HG03469 (cell line): ENCODE measurements at regions not wholly inside any gene's neighbourhood (a gene's known extent, or its start where the extent isn't known, plus 50 kb on each side); places are given as distances from the start of the nearest gene placed in this dataset.

Experiments
- ATAC-seq: cut with Tn5 transposase; IDR thresholded peaks from one replicate; pipeline ENCODE4 v1.9.1; 2021; ENCODE audit warnings: mild to moderate bottlenecking, moderate library complexity, moderate number of reproducible peaks; ENCODE audit not compliant: unreplicated experiment

DNA sequence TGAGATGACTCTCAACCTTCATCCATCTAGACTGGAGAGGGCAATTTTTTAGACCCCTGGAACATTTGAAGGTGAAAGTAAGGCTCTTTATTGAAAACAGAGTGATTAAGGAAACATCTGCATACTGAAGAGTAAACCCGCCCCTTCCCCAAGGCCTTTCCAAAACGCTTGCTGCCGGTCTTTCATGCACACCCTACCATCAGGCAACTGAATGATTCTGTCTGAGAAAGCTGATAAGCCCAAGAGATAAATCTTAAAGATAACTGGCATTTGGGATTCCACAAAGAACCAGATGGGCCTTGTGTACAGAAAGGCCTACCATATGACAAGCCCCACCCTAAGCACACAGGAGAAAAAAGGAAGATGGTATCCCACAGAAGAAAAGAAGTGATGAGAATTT is 54.4 kb upstream of the PIK3R1 start:
- ATAC-seq = no peak

DNA sequence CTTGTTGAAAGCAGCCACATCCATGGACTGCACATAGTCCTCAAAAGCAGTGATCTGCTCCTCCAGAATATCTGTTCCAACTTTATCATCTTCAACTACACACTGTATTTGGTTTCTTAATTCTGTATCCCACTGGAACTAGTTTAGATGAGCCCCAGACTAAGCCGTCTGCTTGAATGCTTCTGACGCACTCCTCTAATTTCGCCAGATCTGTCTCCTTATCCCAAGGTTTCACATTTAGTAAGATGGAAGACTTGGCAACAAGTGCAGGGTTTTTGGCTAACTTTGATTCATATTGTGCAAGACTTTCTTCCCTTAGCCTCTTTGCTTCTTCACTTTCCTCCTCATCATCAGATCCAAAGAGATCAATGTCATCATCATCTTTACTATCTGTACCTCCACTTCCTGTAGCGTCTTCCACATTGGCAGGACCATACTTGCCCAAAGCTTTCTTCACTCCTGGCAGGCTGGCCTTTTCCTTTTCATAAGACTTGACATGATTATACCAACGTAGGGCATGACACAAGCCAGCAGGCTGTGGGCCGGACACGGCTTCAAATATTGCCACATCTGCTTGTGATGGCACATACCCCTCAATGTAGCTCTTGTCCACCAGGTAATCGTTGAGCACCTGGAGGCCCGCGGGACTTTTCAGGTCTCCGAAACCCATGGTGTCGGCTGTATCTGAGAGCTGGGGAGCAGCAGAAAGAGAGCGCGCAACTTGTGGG is 56.2 kb upstream of the PIK3R1 start:
- ATAC-seq = no peak

DNA sequence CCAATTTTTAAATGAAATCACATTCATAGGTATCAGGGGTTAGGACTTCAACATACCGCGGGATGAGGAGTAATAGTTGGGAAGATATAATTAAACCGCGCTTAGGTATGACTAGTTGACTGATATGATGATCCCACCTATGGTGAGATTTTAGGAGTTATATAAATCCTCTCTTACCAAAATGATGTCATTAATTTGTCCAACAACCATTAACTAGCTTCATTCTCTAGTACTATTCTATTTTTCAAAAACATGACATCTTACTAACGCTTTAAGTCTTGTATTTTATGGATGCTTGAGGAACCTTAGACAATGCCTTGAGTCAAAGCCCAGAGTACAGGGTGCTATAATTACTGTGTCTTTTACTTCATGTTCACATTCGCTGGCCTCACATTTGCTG is 59.6 kb upstream of the PIK3R1 start:
- ATAC-seq = no peak

DNA sequence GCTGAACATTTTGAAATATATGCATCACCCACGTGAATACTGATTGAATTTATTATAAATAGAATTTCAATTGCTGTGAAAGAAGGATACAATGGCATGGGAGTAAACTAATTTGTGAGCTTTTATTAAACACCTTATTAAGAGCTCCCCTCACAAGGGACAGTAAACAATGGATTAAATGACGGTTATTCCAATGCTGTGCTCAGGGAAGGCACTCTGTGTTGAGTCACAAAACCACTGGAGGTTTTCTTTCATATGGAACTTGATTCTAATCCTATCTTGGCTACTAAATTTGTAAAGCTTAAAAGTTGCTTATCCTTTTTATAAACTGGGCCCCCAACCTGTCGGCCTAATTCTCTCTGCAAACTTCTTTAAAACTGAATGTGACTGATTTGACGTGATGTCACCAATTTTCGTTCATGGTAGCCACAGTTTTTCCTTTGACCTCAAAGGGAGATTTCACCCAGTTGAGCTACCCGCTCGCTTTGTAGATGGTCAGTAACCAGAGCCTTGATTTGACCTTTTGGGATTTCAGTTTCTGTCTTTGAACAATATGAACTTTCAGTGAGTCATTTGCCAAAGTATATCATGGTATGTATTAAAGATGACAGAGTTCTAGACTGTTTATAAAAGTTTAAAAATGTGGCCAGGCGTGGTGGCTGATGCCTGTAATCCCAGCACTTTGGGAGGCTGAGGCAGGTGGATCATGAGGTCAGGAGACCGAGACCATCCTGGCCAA is 61.3 kb upstream of the PIK3R1 start:
- ATAC-seq = no peak

DNA sequence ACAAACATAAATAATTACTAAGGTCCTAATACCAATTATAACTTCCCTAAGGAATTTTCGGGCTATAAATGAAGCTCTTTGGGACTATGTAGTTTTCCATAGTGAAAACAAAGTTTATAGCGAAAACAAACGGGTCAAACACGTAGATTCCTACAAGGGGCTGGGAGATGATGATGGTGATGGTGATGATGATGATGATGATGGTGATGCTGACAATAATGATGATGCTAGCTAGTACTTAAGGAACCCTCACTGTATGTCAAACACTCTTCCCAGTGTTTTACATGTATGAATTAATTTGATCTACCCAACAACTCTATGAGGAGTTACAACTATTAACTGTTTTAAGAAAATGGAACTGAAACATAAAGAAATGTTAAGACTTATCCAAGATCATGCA is 63.7 kb upstream of the PIK3R1 start:
- no peak for ATAC-seq

DNA sequence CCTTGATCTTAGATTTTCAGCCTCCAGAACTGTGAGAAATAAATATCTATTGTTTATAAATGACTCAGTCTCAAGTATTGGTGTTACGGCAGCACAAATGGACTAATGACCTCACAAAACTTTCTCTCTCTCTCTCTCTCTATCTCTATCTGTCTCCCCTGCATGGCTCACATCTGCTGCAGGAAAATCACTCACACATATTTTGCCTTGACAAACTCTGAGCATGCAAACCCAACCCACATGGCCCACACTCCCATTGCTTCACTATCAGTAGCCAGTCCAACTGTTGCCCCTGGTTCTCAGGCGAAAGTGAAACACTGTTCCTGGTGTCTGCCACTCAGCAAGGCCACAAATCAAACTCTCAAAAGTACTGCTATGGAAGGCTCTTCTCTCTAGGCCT is 66.4 kb upstream of the PIK3R1 start:
- no peak for ATAC-seq

DNA sequence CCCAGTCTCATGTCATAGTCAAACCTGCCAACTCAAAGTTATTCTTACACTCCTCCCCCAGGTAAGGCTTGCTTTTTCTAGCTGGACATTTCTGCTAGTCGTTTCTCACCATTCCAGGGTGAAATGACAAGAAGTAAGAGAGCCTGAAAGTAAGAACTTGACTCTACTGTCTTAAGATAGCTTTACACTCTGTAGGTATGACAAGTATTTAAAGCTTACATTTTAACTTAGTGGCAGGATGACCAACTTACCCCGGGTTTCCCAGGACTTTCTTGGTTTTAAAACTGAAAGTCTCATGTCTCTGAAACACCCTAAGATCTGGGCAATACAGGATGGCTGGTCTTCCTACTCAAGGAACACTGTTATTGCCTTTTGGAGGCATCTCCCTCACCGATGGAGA is 67.5 kb upstream of the PIK3R1 start:
- ATAC-seq = no peak

DNA sequence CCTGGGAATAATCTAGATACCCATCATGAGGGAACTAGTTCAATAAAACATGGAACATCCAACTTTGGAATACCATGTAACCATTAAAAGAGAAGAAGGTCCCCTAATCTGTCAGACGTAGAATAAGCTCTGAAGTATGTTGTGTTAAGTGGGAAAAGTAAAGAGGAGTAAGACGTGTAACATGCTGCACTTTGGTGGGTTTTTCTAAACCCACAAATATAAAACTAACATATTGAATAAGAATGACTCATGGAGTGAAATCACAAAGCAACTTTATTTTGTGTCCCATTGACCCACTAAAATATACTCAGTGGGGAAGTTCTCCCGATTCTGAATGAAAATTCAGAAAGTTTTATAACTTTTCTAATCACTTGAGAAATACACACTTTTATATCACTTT is 67.9 kb upstream of the PIK3R1 start:
- ATAC-seq = no peak

DNA sequence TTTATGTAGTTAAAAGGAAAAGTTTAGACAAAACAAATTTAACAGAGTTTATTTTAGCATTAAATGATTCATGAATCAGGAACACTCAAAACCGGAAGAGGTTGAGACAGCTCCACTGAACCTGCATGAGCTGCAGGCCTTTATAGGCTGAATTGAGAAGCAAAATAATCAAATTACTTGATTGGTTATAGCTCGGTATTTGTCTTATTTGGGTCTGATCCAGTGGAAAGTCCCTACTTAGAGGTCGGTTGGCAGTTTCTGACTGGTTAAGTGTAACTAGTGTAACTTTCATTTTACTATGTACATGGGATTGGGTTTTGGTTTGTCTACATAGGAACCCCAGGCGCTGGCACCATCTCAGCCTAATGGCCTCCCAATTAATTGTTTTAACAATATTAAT is 74.1 kb upstream of the PIK3R1 start:
- peak; percentile 45 for ATAC-seq

DNA sequence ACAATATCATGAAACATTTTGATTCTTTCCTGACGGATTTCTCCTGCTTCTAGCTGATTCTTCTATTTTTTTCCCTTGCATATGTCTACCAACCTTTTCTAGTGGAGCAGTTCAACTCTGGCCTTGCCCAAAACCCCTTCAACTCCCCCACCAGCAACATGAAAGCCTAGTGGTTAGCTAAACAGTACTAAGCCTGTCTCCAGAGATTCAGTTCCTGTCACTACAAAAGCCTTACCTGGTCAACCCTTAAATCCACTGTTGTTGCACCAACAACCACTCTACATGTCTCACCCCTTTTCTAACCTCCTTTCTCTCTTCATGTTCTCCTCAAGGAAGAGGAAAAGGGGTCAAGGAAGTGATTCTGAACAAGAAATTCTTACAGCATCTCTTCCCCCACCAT is 74.8 kb upstream of the PIK3R1 start:
- ATAC-seq = peak; percentile 35

DNA sequence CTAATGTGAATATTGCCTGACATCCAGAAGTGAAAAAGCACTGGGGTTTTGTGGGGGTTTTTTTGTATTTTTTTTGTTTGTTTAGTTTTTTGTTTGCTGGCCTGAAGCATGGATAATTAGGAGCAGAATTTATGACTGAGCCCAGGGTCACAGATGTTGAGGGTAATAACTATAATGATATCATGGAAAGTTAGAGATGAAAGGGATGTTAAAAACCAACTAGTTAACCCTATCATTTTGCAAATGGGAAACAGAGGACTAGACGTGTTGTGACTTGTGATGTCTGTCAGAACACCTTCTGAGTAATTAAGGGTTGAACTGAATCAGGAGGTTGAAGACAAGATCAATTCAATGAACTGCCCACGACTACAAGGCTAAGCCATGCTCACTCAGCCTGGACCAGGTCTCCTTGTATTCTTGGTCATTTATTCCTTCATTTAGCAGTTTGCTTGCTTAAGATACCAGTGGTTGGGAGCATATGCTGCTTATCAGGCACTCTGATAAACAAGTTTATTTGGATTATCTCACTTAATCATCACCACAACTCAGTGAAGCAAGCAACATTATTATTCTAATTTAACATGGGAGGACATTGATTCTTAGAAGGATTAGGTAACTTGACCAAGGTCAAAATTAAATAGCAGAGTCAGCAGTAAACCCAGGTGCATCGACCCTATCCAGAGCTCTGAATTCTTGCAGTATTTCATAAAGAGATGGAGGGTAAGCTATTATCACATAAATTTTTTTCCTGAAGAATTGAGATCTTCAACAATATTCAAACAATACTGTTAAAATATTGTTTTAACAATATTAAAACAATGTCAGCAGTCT is 75.7 kb upstream of the PIK3R1 start:
- ATAC-seq = no peak

DNA sequence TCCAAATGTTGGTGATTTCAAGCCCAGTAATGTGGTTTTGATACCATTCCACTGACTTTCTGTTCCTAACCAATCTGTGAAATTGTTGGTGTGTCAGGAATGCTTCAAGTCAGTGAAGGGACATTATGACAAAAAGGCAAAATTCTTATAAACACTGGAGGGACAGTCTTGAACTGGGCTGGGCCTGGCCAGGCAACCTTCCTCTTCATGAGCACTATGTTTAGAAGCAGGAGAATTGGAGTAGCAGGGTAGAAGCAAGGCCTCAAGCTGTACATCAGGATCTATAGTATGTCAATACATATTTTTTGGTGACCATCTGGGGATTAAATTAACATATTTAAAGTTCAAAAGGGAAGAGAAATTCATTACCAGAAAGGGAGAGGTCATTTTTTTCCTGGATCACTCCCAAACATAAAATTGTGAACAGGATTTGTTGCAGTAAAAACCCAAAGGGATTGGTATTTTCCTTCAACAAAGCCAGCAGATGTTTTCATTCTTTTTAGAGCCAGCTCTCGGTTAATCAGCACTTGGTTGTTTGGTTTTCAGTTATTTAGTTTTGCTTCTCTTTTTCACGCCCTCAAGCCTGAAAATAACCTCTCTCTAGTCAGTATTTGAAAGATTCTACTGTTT is 77.9 kb upstream of the PIK3R1 start:
- no peak for ATAC-seq

DNA sequence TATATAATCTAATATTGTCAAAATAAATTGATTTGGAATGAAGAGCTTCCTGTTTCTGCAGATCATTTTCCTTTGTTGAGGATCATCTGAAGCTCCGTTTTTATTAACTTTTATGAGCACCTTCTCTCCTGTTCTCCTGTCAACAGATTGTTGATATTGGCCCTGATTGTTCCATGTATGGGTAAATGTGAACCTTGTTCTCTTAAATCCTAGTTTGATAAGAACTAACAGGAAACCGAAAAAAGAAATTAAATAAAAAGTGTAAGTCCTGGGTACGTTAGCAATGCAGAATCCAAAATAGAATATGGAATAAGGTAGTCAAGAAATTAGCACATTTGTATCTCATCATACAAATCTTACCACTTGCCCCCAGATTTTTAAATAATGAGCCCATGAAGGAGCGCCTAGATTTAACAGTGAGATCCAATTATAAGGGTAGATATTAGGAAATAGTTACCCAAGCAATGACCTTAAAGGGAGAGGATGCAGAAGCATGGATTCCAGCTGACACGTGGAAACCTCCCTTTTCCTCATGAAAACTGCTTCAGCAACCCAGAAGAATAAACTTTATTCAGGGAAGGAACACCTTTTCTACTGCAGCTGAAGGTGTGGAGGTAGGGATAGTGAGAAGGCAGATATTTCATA is 80.8 kb upstream of the PIK3R1 start:
- no peak for ATAC-seq

DNA sequence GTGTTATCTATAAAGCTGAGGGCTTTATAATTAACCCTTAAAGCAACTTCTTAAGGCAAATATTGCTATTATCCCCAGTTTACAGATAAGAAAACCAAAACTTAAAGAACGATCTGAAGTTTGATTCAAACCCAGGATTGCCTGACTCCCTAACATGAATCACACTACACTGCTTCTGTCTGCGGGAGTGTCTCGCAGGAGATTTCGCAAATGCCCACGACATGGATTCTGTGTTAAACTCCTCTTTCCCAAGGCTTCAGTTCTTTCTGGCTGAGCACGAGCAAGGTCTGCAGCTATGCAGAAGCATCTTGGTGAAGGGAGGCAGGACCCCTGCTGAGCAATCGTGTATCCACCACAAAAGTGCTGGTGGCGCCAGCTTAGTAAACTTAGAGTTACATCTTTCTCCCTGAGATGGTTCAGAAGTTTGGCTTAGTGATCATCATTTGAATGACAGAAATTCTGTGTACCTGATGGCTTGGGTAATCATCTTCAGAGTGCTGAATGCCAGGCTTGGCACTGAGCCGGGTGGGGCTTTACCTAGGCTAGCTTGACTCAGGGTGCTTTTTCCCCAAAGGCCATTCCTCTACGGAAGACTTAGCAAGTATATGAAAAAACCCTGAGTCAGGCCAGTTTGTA is 81.4 kb upstream of the PIK3R1 start:
- no peak for ATAC-seq

DNA sequence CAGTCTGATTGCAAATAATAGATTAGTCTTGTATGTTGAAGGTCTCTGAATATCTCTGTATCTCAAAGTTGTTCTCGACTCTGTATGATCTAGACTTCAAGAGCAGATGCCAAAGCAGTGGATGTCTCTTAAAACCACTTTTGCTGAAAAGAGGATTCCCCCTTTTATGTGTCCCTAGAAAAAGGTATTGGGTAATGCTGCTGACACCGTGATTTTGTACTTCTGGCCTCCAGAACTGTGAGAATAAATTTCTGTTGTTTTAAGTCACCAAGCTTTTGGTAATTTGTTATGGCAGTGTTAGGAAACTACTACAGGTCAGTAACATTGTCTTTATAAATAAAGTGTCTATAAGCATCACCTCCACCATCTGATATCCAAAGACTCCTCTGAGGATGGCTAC is 85.3 kb upstream of the PIK3R1 start:
- no peak for ATAC-seq

DNA sequence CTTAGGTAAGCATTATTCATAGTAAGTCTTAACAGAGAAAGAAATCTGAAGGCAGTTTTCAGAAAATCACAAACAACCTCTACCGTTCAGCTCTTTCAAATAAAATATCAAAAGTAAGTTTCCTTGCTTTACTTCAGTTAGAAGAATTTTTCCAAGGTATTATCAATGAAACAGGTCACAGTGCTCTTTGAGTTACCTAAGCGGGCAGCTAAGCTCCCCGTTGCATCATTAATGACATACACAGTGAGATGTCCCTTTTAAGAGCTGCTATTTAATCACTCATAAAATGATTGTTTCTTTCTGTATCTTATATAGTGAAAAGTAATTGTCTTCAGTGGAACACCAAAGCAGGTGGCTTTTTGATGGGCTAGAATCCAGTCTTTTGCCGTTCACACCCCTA is 86.2 kb upstream of the PIK3R1 start:
- ATAC-seq = no peak

DNA sequence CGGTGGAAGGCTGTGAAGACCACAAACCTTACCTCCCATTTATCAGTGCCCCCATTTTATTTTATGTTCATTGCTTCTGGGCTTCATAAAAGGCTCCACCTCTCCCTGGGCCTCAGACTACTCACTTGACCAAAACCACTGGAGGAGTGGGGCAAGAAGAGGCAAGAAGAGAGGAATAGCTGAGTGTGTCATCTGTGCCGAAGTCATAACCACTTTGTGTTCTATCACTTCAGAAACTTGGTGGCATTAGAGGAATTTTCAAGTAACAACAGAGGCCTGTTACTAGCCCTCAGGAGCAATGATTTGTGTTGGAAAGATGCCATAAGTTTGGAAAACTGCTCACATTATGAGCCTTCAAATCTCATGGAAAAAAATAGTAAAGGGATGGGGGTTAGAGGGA is 88.7 kb upstream of the PIK3R1 start:
- no peak for ATAC-seq

DNA sequence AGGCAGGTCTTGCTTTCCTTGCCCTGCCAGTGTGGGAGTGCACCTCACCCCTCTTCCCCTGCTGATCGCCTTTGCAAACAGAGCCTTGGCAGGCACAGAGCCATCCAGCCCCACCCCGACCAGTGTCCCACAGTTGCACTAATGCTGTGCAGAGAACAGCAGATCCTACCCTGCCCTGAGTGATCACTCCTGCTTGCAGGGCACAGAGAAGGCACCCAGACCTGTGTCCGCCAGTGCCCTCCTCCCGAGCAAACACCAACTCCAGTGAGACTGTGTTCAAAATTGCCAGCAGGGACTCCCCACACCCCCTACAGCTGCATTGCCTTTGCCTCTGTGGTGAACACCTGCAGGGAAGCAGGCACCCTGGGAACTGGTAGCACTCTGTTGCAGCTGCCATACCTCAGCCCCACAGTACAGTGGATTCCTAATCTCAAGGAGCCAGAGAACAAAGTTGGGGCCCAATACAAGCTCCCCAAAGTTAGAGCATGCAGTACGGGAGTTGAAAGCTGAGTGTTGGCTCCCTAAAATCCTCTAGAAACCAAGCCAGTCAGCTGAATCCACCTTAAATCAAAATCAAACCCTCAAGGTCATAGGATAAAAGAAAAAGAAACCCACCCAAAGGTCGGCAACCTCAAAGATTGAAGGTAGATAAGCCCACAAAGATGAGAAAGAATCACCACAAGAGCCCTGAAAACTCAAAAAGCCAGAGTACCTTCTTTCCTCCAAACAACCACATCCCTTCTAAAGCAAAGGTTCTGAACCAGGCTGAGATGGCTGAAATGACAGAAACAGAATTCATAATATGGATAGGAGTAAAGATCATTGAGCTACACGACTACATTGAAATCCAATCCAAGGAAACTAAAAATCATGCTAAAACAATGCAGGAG is 92.9 kb upstream of the PIK3R1 start:
- no peak for ATAC-seq

DNA sequence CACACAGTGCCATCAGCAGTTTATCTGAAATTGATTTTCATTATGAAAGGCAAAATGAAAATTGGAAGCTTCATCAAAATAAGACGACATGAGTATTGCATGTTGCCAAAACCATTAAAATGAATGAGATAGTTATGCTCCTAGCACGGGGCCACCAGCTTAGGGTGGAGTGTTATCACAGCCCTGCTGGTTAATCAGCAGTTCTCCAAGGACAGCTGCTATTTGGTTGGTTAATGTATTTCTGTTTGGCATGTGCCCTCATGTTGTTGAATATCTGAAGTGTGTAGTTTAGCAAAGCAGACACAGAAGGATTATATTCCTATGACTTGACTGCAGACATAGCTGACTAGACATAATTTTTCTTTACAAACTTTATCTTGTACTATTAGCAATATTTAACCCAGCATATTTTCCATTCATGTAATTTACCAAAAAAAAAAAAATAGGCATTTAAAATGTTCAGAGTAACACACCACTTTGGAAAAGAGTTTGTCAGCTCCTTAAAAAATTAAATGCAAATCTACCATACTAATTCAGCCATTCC is 98.6 kb upstream of the PIK3R1 start:
- ATAC-seq = no peak
